GM23248 (cell line): ENCODE measurements at regions not wholly inside any gene's neighbourhood (a gene's known extent, or its start where the extent isn't known, plus 50 kb on each side); places are given as distances from the start of the nearest gene placed in this dataset.

Experiments used
- DNase-seq: peaks from one replicate; pipeline ENCODE4 v3.0.0-alpha.2; 2015
- H2AFZ ChIP-seq: fragments of 200-600 bp; sonication (generic); 2 replicates; pipeline ENCODE4 v1.6.1; 2016; ENCODE audit warnings: antibody characterized with exemption
- H3F3A ChIP-seq: fragments of 200-600 bp; sonication (generic); 2 replicates; pipeline ENCODE4 v1.6.1; 2016; ENCODE audit warnings: mild to moderate bottlenecking, antibody characterized with exemption, mixed run types; ENCODE audit not compliant: insufficient read depth
- H3K27ac ChIP-seq: fragments of 200-600 bp; sonication (generic); 2 replicates; pipeline ENCODE4 v1.5.1; 2016; ENCODE audit warnings: mild to moderate bottlenecking
- H3K27me3 ChIP-seq: fragments of 200-600 bp; sonication (generic); replicated peaks from 2 replicates; pipeline ENCODE4 v1.6.1; 2016; ENCODE audit warnings: mild to moderate bottlenecking; ENCODE audit not compliant: insufficient read depth
- H3K36me3 ChIP-seq: fragments of 200-600 bp; sonication (generic); 2 replicates; pipeline ENCODE4 v1.6.1; 2016; ENCODE audit warnings: low read depth, mild to moderate bottlenecking
- H3K4me1 ChIP-seq: fragments of 200-600 bp; sonication (generic); 2 replicates; pipeline ENCODE4 v1.6.1; 2016; ENCODE audit warnings: mild to moderate bottlenecking; ENCODE audit not compliant: insufficient read depth
- H3K4me2 ChIP-seq: fragments of 200-600 bp; sonication (generic); one replicate; pipeline ENCODE4 v1.6.1; 2016; ENCODE audit warnings: mild to moderate bottlenecking; ENCODE audit not compliant: unreplicated experiment
- H3K4me3 ChIP-seq: fragments of 200-600 bp; sonication (generic); 2 replicates; pipeline ENCODE4 v1.5.1; 2016; ENCODE audit warnings: mild to moderate bottlenecking
- H3K79me2 ChIP-seq: fragments of 200-600 bp; sonication (generic); 2 replicates; pipeline ENCODE4 v1.6.1; 2016; ENCODE audit warnings: mild to moderate bottlenecking; ENCODE audit not compliant: insufficient read depth
- H3K9ac ChIP-seq: fragments of 200-600 bp; sonication (generic); 2 replicates; pipeline ENCODE4 v1.6.1; 2016; ENCODE audit warnings: mild to moderate bottlenecking
- H3K9me2 ChIP-seq: fragments of 200-600 bp; sonication (generic); 2 replicates; pipeline ENCODE4 v1.6.1; 2016; ENCODE audit warnings: mixed run types, mild to moderate bottlenecking, moderate library complexity; ENCODE audit not compliant: insufficient read depth
- H3K9me3 ChIP-seq: fragments of 200-600 bp; sonication (generic); one replicate; pipeline ENCODE4 v1.6.1; 2017; ENCODE audit warnings: low read depth
- H4K20me1 ChIP-seq: fragments of 200-600 bp; sonication (generic); 2 replicates; pipeline ENCODE4 v1.6.0; 2016; ENCODE audit not compliant: insufficient read depth
- EZH2 ChIP-seq: fragments of 200-600 bp; sonication (generic); IDR thresholded peaks from 2 replicates; pipeline ENCODE4 v1.6.1; 2018; ENCODE audit warnings: antibody characterized with exemption, mild to moderate bottlenecking; ENCODE audit not compliant: insufficient read depth, poor library complexity, severe bottlenecking
- EZH2phosphoT487 ChIP-seq: fragments of 200-600 bp; sonication (generic); IDR thresholded peaks from 2 replicates; pipeline ENCODE4 v1.6.1; 2018; ENCODE audit warnings: antibody characterized with exemption, moderate library complexity, mild to moderate bottlenecking, low read depth; ENCODE audit not compliant: insufficient read depth
- WGBS, 2 experiments: methylation state at CpG; one replicate each; pipeline ENCODE4 v1.1.6; 2015 to 2017; ENCODE audit warnings: low lambda C conversion rate in 2 of 2, low coverage in 1 of 2; ENCODE audit errors: missing lambda C conversion rate in 2 of 2; 5-methylcytosine and 5-hydroxymethylcytosine counted together
- in situ Hi-C: fragments of 300-500 bp; cut with MboI; formaldehyde crosslinking; loops from 2 replicates; pipeline ENCODE4 v1.15.0; 2020

DNA sequence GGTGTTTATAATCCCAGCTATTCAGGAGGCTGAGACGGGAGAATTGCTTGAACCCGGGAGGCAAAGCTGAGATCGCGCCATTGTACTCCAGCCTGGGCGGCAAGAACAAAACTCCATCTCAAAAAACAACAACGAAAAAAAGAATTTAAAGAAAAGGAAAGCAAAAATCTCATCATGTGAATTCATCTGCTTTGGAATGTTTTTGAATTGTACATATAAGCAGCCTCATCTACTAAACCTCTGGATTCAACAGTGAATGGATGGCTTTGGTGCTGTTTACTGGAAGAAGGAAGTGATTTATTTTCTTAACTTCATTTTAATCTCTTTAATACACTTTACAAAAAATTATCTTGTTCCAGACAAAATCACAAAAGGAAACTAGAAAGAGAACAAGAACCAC, 51.8 kb upstream of the PNRC1 start:
- Histone ChIP-seq H3K4me2 (no peak overlapping the region), H4K20me1 (no peaks in the 10 kb centered on the region), H3K9me2 (no peaks in the 10 kb centered on the region), H3F3A (peaks cover 14% of the 10 kb centered on the region), H3K4me1 (no peaks in the 10 kb centered on the region; the same call in 1 of the 2 replicates), H3K27me3 (peaks cover 4% of the 10 kb centered on the region; the same call in 1 of the 2 replicates), H3K36me3 (no peaks in the 10 kb centered on the region), H3K4me3 (no peak overlapping the region), H3K27ac (no peak overlapping the region), H2AFZ (no peak overlapping the region), H3K9ac (no peak overlapping the region), H3K79me2 (no peaks in the 10 kb centered on the region), H3K9me3 (no peaks in the 10 kb centered on the region)
- TF ChIP-seq EZH2 (no peak), EZH2phosphoT487 (no peak)
- in situ Hi-C loops, result no loop called here
- 86 to 90% methylated on average over 6 of the region's 6 CpGs for WGBS, 2 experiments
- no peak for DNase-seq

DNA sequence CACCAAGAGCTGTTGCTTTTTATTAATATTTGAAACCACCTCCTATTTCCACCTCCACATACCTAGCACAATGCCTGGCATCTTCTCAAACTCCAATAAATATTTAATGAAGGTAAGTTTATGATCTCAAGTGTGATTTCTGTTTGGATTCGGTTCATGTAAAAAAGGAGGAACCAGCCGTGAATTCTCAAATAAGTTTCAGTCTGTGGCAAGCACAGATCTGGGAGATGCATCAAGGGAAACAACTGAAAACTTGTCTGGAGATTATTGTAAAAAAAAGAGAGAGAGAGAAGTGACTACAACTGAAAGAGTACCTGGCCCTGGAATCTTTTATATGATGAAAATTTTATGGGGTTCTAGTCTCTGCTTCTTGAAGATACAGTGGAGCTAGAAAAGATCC, 52.8 kb upstream of the PNRC1 start:
- no peaks in the 10 kb centered on the region for H3K79me2 ChIP-seq
- peaks cover 4% of the 10 kb centered on the region; the same call in 1 of the 2 replicates for H3K27me3 ChIP-seq
- H3F3A ChIP-seq, result peaks cover 15% of the 10 kb centered on the region; the same call in 1 of the 2 replicates
- no peak overlapping the region for H2AFZ ChIP-seq
- no peaks in the 10 kb centered on the region for H3K9me2 ChIP-seq
- no peak overlapping the region for H3K27ac ChIP-seq
- no peak overlapping the region for H3K9ac ChIP-seq
- peaks cover 5% of the 10 kb centered on the region; the same call in 1 of the 2 replicates for H3K4me1 ChIP-seq
- no peak for TF ChIP-seq EZH2phosphoT487
- no peak for TF ChIP-seq EZH2
- no peak overlapping the region for H3K4me2 ChIP-seq
- no peaks in the 10 kb centered on the region for H3K36me3 ChIP-seq
- in situ Hi-C loops, result no loop called here
- no peak for DNase-seq
- no peak overlapping the region for H3K4me3 ChIP-seq
- WGBS, 2 experiments, result 77 to 88% methylated on average over 2 of the region's 2 CpGs
- H3K9me3 ChIP-seq, result no peaks in the 10 kb centered on the region
- H4K20me1 ChIP-seq, result no peaks in the 10 kb centered on the region

DNA sequence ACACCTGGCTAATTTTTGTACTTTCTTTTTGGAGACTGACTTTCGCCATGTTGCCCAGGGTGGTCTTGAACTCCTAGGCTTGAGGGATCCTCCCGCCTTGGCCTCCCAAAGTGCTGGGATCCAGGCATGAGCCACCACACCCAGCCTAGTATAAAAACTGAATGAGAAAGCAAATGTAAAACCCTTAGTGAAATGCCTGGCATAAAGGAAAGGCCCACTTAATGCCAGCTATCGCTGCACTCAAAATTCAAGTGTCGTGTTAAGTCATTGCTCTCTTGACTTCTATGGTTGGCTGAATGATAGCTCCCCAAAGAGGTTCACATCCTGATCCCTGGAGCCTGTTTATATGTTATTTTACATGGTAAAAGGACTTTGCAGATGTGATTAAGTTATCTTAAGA, 54.4 kb upstream of the PNRC1 start:
- Histone ChIP-seq H3K36me3 (no peaks in the 10 kb centered on the region), H3K4me2 (no peak overlapping the region), H4K20me1 (no peaks in the 10 kb centered on the region), H3K9me3 (no peaks in the 10 kb centered on the region), H3K9me2 (no peaks in the 10 kb centered on the region), H2AFZ (no peak overlapping the region), H3K27me3 (peaks cover 4% of the 10 kb centered on the region; the same call in 1 of the 2 replicates), H3K27ac (no peak overlapping the region), H3K4me3 (no peak overlapping the region), H3F3A (peaks cover 15% of the 10 kb centered on the region; the same call in 1 of the 2 replicates), H3K79me2 (no peaks in the 10 kb centered on the region), H3K4me1 (peaks cover 9% of the 10 kb centered on the region; the same call in 1 of the 2 replicates), H3K9ac (no peak overlapping the region)
- WGBS, 2 experiments, result 94 to 97% methylated on average over 4 of the region's 4 CpGs
- in situ Hi-C loops, result no loop called here
- no peak for DNase-seq
- TF ChIP-seq EZH2 (no peak), EZH2phosphoT487 (no peak)

- Histone ChIP-seq H3K27me3 (peaks cover 4% of the 10 kb centered on the region; the same call in 1 of the 2 replicates), H3K4me1 (peaks cover 9% of the 10 kb centered on the region; the same call in 1 of the 2 replicates), H3K36me3 (no peaks in the 10 kb centered on the region), H3K9ac (no peak overlapping the region), H2AFZ (no peak overlapping the region), H3K4me2 (no peak overlapping the region), H3K4me3 (no peak overlapping the region), H3K9me2 (no peaks in the 10 kb centered on the region), H4K20me1 (no peaks in the 10 kb centered on the region), H3K9me3 (no peaks in the 10 kb centered on the region), H3F3A (peaks cover 15% of the 10 kb centered on the region; the same call in 1 of the 2 replicates), H3K79me2 (no peaks in the 10 kb centered on the region), H3K27ac (no peak overlapping the region)
- DNase-seq, result no peak
- in situ Hi-C loops, result no loop called here
- WGBS, 2 experiments, result 78% methylated on average over 3 of the region's 3 CpGs
- TF ChIP-seq EZH2, result no peak
- TF ChIP-seq EZH2phosphoT487, result no peak
These were observed 54.9 kb upstream of the PNRC1 start for GRCh38 chr6:89025633-89026032.
